ENCODE measurements at regions not wholly inside any gene's neighbourhood (a gene's known extent, or its start where the extent isn't known, plus 50 kb on each side); places are given as distances from the start of the nearest gene placed in this dataset.
"Not testable (repeated sequence)": the region's sequence is repeated elsewhere in the genome, so short reads cannot be mapped to it uniquely, and the experiment has no call there.

DNA sequence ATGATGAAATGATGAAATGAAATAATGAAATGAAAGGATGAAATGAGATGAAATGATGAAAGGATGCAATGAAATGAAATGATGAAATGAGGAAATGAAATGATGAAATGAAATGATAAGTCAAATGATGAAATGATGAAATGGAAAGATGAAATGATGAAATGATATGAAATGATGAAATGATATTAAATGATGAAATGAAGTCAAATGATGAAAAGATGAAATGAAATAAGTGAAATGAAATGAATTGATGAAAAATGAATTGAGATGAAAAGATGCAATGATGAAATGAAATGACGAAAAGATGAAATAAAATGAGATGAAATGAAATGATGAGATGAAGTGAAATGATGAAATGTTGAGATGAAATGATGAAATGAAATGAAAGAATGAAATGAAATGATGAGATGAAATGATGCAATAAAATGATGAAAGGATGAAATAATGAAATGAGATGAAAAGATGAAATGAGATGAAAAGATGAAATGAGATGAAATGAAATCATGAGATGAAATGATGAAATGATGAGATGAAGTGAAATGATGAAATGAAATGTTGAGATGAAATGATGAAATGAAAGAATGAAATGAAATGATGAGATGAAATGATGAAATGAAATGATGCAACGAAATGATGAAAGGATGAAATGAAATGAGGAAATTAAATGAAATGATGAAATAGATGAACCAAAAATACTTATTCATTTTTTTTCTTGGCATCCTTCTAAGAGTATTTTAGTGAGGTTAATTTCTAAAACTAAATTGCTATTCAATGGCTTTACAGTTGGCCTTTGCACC is 139.8 kb upstream of the ERV3-1 start:
- not testable (repeated sequence) for DNase-seq (ENCODE audit: low read depth in 3 of 3)

GRCh38 chr7:65145710-65146109 is 139.2 kb upstream of the ERV3-1 start:
- DNase-seq (ENCODE audit: low read depth in 3 of 3) = not testable (repeated sequence)

GRCh38 chr7:65145008-65145407 is 138.5 kb upstream of the ERV3-1 start:
- DNase-seq (ENCODE audit: low read depth in 3 of 3) = not testable (repeated sequence)

- DNase-seq (ENCODE audit: low read depth in 3 of 3) = not testable (repeated sequence)
Observed at GRCh38 chr7:65144557-65144956, 138.1 kb upstream of the ERV3-1 start.

DNA sequence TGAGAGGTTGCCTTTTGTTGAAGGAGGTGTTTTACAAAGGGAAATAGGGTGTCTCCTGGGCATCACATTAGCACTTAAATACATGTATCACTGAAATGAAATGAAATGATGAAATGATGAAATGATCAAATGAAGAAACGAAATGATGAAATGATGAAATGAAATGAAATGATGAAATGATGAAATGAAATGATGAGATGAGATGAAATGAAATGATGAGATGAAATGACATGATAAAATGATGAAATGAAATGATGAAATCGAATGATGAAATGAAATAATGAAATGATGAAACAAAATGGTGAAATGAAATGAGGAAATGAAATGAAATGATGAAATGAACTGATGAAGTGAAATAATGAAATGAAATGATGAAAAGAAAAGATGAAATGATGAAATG is 137.6 kb upstream of the ERV3-1 start:
- not testable (repeated sequence) for DNase-seq (ENCODE audit: low read depth in 3 of 3)

- DNase-seq (ENCODE audit: low read depth in 3 of 3) = not testable (repeated sequence)
Observed at GRCh38 chr7:65141894-65142293, 135.4 kb upstream of the ERV3-1 start.

DNA sequence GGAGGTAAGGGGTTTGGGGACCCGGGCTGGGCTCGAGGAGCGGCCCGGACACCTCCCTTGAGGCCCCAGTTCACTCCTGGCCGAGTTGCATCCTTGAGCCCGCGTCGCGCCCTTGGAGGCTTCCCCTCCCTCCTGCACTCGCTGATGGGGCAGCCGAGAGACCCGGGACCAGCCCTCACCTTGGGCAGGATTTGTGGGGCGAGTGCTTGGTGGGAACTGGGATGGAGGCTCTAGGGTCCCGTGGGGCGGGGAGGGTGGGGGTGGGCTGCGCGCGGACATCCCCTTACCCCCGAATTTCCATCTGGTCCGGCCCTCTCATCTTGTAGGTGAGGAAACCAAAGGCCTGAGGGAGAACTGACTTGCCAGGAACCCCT is 134.9 kb upstream of the ERV3-1 start:
- not testable (repeated sequence) for DNase-seq (ENCODE audit: low read depth in 3 of 3)

GRCh38 chr7:65140543-65141404 is 134.3 kb upstream of the ERV3-1 start:
- not testable (repeated sequence) for DNase-seq (ENCODE audit: low read depth in 3 of 3)

- not testable (repeated sequence) for DNase-seq (ENCODE audit: low read depth in 3 of 3)
Observed at GRCh38 chr7:65136850-65137249, 130.4 kb upstream of the ERV3-1 start.

- not testable (repeated sequence) for DNase-seq (ENCODE audit: low read depth in 3 of 3)
Observed at GRCh38 chr7:65133087-65133486, 126.6 kb upstream of the ERV3-1 start.

- DNase-seq (ENCODE audit: low read depth in 3 of 3) = not testable (repeated sequence)
Observed at GRCh38 chr7:65132256-65132655, 125.8 kb upstream of the ERV3-1 start.

- DNase-seq (ENCODE audit: low read depth in 3 of 3) = not testable (repeated sequence)
Observed at GRCh38 chr7:65127364-65127763, 120.9 kb upstream of the ERV3-1 start.

- DNase-seq (ENCODE audit: low read depth in 3 of 3) = not testable (repeated sequence)
Observed at GRCh38 chr7:65124600-65124999, 118.1 kb upstream of the ERV3-1 start.

DNA sequence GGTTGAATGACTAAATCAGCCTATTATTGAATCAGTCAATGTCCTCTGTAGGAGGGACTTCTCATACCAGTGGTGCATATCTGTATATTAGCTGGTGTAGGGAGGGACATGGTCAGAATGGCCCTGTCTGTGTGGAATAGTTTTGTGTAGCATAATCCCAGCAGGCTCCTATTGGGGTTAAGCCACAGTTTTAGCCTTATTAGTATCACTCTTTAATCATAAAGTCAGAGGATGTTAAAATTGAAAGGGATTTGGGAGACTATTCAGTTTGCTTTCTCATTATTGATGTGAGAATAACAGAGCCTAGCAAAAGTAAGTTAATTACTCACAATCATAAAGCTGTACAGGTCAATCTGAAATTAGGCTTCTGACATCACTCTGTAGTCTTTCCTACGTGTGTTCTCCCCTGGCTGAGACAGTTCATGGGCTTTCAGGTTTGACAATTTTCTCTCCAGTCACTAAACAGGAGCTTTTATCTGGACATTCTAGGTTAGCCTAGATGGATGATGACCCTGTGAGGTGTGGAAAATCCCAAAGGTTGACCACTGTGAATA is 99.2 kb upstream of the ERV3-1 start:
- not testable (repeated sequence) for DNase-seq (ENCODE audit: low read depth in 3 of 3)

DNA sequence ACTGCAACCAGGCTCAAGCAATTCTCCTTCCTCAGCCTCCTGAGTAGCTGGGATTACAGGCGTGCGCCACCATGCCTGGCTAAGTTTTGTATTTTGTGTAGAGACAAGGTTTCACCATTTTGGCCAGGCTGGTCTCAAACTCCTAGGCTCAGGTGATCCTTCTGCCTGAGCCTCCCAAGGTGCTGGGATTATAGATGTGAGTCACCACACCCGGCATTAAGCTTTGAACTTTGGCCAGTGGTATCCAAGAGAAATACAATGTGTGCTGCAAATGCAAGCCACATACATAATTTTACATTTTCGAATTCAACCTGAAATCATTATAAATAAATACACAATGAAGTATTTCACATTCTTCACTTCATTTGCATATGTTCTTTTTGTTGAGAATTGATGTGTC is 94.0 kb upstream of the ERV3-1 start:
- not testable (repeated sequence) for DNase-seq (ENCODE audit: low read depth in 3 of 3)

DNA sequence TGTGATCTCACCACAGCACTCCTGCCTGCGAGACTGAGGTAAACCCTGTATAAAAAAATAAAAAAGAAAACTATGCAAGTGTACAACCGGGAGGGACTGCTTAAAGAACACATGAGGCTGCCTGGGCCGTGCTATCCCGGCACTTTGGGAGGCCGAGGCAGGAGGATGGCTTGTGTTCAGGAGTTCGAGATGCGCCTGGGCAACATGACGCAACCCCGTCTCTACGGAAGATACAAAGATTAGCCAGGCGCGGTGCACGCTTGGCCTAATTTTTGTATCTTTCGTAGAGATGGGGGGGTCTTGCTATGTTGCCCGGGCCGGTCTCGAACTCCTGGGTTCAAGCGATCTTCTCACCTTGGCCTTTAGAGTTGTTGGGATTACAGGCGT is 75.2 kb upstream of the ERV3-1 start:
- not testable (repeated sequence) for DNase-seq (ENCODE audit: low read depth in 3 of 3)

- DNase-seq (ENCODE audit: low read depth in 3 of 3) = peak; percentile 72 to 87 (median 87)
Observed at GRCh38 chr7:65080799-65081668, 74.5 kb upstream of the ERV3-1 start.

GRCh38 chr7:65074959-65075358 is 68.5 kb upstream of the ERV3-1 start:
- DNase-seq (ENCODE audit: low read depth in 3 of 3) = not testable (repeated sequence)

- DNase-seq (ENCODE audit: low read depth in 3 of 3) = not testable (repeated sequence)
Observed at GRCh38 chr7:65073160-65073559, 66.7 kb upstream of the ERV3-1 start.

DNA sequence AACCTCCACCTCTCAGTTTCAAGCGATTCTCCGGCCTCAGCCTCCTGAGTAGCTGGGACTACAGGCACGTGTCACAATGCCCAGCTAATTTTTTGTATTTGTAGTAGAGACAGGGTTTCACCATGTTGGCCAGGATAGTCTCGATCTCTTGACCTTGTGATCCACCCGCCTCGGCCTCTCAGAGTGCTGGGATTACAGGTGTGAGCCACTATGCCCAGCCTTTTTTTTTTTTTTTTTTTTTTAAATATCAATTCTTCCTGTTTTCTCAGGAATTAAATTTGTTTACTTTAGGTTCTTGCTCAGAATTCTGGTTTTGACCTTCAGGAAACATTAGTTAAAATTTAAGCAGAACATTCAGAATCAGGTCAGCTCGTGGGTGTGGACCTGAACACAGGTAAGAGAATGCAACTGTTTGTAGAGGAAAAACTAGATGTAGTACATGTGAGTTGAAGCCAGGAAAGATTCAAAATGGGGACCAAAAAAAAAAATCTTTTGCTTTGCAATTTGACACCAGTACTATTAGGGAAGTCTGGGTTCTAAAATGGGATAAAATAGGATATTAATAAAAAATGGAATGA is 65.5 kb upstream of the ERV3-1 start:
- DNase-seq (ENCODE audit: low read depth in 3 of 3) = not testable (repeated sequence)

GRCh38 chr7:65069476-65069875 is 63.0 kb upstream of the ERV3-1 start:
- DNase-seq (ENCODE audit: low read depth in 3 of 3) = not testable (repeated sequence)

Measured in stimulated activated CD4-positive, alpha-beta T cell treated with anti-CD3 and anti-CD28 coated beads, TNF-alpha, amount 100 ng/mL, for 48 hours (primary cell).